DOHH2 (cell line): ENCODE measurements at regions not wholly inside any gene's neighbourhood (a gene's known extent, or its start where the extent isn't known, plus 50 kb on each side); places are given as distances from the start of the nearest gene placed in this dataset.

Experiments
- EZH2phosphoT487 ChIP-seq: fragments of 200-600 bp; sonication (generic); IDR thresholded peaks from 2 replicates; pipeline ENCODE4 v1.6.1; 2017; ENCODE audit warnings: borderline replicate concordance, mild to moderate bottlenecking, antibody characterized with exemption, low read length, moderate library complexity, mixed read lengths
- TF ChIP-seq, protein P1 (sequence below): fragments of 200-600 bp; sonication (generic); IDR thresholded peaks from one replicate; pipeline ENCODE4 v1.5.1; 2014; ENCODE audit warnings: antibody characterized with exemption, mild to moderate bottlenecking, low read depth, low read length; ENCODE audit not compliant: poor library complexity, severe bottlenecking

DNA sequence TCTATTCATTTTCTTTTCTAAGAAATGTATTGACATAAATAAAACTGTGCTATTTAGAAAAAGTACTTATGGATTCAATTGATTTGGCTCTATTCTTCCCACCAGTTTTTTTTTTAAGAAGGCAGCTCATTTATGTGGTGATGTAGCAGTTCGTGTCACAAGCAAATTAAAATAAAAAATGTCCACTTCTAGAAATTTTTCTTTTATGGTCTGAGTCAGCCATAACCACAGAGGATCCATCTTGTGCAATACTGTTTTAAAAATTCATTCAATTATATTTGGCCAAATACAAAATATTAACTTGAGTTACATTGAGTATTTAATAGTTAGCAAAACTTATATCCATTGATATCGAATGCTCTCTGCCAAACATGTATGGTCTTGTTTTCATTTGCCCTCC lies 207.9 kb upstream of the FAT1 start:
- TF ChIP-seq, protein P1, sequence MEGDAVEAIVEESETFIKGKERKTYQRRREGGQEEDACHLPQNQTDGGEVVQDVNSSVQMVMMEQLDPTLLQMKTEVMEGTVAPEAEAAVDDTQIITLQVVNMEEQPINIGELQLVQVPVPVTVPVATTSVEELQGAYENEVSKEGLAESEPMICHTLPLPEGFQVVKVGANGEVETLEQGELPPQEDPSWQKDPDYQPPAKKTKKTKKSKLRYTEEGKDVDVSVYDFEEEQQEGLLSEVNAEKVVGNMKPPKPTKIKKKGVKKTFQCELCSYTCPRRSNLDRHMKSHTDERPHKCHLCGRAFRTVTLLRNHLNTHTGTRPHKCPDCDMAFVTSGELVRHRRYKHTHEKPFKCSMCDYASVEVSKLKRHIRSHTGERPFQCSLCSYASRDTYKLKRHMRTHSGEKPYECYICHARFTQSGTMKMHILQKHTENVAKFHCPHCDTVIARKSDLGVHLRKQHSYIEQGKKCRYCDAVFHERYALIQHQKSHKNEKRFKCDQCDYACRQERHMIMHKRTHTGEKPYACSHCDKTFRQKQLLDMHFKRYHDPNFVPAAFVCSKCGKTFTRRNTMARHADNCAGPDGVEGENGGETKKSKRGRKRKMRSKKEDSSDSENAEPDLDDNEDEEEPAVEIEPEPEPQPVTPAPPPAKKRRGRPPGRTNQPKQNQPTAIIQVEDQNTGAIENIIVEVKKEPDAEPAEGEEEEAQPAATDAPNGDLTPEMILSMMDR, result no peak
- TF ChIP-seq EZH2phosphoT487, result no peak
